OCI-LY1 (cell line): ENCODE measurements at regions not wholly inside any gene's neighbourhood (a gene's known extent, or its start where the extent isn't known, plus 50 kb on each side); places are given as distances from the start of the nearest gene placed in this dataset.

Experiments used
- CTCF ChIP-seq: fragments of 200-600 bp; sonication (generic), shearing (Covaris generic); IDR thresholded peaks from 2 replicates; pipeline ENCODE4 v1.5.1; 2017; ENCODE audit warnings: mild to moderate bottlenecking, antibody characterized with exemption, low read length, moderate library complexity, mixed read lengths
- EZH2 ChIP-seq: fragments of 200-600 bp; sonication (generic), shearing (Covaris generic); IDR thresholded peaks from 2 replicates; pipeline ENCODE4 v1.8.0; 2017; ENCODE audit warnings: borderline replicate concordance, mixed run types, mild to moderate bottlenecking, antibody characterized with exemption, low read length, moderate library complexity, mixed read lengths

GRCh38 chr18:10027461-10027860 is 113.6 kb downstream of the VAPA start:
- TF ChIP-seq CTCF: no peak
- no peak for TF ChIP-seq EZH2
